Posterior vena cava (tissue), 2 donors: ENCODE measurements at regions not wholly inside any gene's neighbourhood (a gene's known extent, or its start where the extent isn't known, plus 50 kb on each side); places are given as distances from the start of the nearest gene placed in this dataset.

Experiments used
- DNase-seq: peaks from one replicate; pipeline ENCODE4 v3.0.0-alpha.2; 2020; ENCODE audit warnings: low spot score
- intact Hi-C, 2 donors: fragments of 100-400 bp; cut with DNase I; formaldehyde crosslinking; loops; one replicate each; pipeline versions ENCODE4 v1.14.1 to v1.14.2; 2022 to 2023
- donor health status: DM: yes; HTN: yes; CAD: no.
- donor health status: DM: yes; HTN: yes; CAD: no.

GRCh38 chr20:52794853-52795252 lies 177.3 kb upstream of the TSHZ2 start:
- intact Hi-C loops = no loop called here
- DNase-seq = no peak

DNA sequence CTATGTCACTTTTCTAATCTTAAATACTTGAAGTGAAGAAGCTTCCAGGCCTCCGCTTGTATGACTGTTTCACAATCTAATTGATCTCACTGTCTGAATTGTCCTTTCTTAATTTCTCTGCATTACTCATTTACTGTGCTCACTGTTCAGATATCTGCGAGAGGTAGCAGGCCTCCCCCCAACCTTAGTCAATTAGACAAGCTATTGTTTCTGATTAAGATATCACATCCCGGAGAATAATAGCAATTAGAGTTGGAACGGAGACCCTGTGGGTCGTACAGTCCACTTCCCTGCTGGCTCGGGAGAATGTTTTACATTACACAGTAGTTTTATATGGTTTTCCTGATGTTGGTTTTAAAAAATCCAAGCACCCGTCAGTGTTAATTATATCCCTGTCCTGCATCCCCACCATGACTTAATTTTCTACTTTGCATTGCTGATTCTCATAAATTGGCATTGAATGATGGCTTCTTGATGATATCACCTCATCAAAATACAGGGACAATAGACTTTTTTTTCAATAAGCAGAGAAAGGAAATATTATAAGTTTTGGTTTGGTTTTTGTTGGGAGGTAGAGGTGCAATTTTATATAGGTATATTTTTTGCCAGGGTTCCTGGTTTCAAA lies 178.7 kb upstream of the TSHZ2 start:
- intact Hi-C loops = no loop called here
- no peak for DNase-seq

- intact Hi-C loops = no loop called here
- DNase-seq = no peak
Measured at GRCh38 chr20:52791091-52791490, 181.1 kb upstream of the TSHZ2 start.

DNA sequence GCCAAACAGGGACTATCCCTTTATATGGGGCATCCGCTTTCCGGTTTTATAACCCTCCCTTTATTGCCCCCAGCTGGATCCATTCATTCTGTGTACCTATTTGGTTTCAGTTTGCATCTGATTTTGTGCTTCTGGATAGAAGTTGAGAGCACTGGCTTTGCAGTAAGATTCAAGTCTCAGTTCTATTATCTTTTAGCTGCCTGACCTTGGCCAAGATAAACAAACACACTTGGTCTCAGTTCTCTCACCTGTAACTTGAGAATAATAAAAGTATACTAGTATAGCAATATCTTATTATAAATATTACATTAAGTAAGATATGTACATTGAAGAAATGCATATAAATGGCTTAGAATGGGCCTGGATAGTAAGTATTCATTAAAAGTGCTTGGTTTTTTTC lies 182.4 kb upstream of the TSHZ2 start:
- intact Hi-C loops = no loop called here
- no peak for DNase-seq

DNA sequence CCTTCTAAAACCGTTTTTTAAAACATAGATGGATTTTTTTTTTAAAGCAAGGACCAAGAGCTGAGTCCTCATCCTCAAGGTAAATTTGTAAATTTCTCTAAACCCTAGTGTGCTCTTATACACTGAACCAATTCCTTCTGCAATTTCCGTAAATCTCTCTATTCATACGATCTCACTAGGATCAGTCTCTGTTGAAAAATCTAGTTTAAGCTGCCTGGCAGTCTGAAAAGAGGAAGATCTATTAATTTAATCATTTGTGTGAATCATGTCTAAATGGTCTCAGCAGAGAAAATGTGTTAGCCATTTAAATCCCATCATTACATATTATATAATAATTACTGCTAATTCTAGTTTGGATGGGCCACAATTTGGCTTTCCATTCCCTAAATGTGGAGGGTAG lies 184.2 kb upstream of the TSHZ2 start:
- no peak for DNase-seq
- intact Hi-C loops = no loop called here

DNA sequence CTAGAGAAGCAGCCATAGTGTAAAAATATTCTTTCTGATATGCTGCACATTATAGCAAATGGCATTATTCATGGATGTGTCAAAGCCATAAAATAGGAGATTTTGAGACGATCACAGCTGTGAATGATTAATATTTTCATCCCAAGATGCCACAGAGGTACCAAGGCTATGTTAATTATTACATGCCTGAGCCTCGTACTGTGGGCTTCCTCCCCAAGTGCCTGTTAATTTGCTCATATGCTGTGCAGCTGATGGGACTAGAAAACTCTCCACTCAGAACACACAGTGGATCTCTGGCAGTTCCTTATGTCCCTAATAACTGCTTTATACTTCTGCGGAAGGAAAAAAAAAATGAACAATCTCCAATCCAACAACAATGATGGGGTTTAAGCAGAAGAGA lies 184.9 kb upstream of the TSHZ2 start:
- intact Hi-C loops = no loop called here
- DNase-seq = no peak

GRCh38 chr20:52785679-52786078 lies 186.5 kb upstream of the TSHZ2 start:
- intact Hi-C loops = no loop called here
- no peak for DNase-seq

- no peak for DNase-seq
- intact Hi-C loops = no loop called here
Measured at GRCh38 chr20:52783769-52784168, 188.4 kb upstream of the TSHZ2 start.

DNA sequence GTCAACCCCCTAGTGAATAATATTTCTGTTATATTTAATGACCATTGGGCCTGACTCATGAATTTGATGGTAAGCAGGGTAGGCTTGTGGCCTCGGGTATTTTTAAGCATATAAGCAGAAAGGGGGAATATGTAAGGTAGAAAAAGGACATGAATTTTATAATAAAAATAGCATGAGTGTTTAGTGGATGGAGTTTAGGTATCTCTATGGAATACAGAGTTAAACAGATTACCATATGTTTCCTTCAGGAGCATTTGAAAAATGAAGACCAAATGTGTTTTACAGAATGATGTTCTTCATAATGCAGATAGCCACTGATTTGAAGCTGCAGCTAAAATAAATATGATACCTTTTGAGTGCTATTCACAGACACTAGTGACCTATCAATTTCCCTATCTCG lies 191.7 kb upstream of the TSHZ2 start:
- DNase-seq = no peak
- intact Hi-C loops = no loop called here

- intact Hi-C loops = no loop called here
- no peak for DNase-seq
Measured at GRCh38 chr20:52779125-52779524, 193.0 kb upstream of the TSHZ2 start.

DNA sequence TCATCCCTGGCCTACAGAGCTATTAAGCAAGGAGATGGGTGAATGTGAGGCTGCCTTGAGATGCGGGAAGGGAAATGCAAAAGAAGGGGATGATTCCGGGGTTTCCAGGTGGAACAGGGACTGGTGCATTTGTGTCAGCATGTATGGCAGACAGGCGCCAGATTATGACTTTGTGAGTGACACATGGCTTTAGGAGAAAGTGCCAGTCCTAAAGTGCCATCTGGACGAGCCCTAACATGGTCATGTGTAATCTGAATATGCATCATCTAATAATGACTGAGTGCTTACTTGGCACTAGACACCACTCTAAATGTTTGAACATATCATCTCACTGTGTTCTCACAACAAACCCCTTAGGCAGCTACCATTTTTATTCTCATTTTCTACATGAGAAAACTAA lies 195.0 kb upstream of the TSHZ2 start:
- intact Hi-C loops = no loop called here

GRCh38 chr20:52775786-52776185 lies 196.4 kb upstream of the TSHZ2 start:
- DNase-seq = no peak
- intact Hi-C loops = no loop called here

More for the DNA sequence above, 195.0 kb upstream of the TSHZ2 start:
- no peak for DNase-seq

DNA sequence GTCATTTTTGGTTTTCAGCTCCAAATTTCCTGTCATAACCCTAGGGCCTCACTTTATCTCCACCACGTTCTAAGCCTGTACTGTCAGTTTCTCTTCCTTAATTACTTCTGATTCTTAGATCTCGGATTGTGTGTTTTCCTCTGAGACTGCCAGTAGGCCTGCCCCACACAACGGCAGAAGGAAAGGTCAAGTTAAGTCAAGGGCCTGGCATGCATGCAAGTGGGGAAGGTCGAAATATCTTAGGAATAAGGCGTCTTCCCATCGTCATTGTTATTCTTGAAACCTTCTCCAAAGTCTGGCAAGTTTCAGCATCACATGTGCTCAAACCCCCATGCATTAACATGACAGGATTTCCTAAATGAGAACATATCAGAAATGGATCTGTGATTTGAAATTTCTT lies 203.5 kb upstream of the TSHZ2 start:
- DNase-seq = no peak
- intact Hi-C loops = no loop called here

- intact Hi-C loops = no loop called here
- DNase-seq = no peak
Measured at GRCh38 chr20:52766645-52767435, 205.3 kb upstream of the TSHZ2 start.

DNA sequence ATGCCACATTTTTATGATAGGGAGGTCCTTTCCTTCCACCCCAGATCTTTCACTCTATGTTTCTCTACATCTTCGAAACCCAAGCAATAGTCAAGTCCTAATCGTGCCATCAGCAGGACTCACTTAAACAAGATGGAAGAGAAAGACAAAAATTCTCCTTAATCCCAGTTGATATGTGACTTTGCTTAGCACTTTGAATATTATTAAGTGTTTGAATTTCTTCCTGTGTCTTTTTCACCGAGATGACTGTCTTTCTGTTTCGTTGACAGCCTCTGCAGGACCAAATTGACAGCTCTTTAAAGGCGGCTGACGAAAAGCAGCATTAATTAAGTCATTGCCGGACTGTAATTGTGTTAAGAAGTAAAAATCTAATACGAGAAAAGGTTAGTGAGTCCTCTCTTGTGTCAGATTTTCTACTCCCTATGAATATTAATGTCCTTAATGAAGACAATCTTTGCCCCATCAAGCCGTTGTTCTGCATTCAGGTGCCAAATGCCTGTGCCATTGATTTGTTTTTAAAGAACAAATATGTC lies 208.8 kb upstream of the TSHZ2 start:
- intact Hi-C loops = no loop called here
- DNase-seq = no peak

GRCh38 chr20:52761867-52762266 lies 210.3 kb upstream of the TSHZ2 start:
- no peak for DNase-seq
- intact Hi-C loops = no loop called here

- DNase-seq = no peak
- intact Hi-C loops = no loop called here
Measured at GRCh38 chr20:52760791-52761190, 211.4 kb upstream of the TSHZ2 start.

DNA sequence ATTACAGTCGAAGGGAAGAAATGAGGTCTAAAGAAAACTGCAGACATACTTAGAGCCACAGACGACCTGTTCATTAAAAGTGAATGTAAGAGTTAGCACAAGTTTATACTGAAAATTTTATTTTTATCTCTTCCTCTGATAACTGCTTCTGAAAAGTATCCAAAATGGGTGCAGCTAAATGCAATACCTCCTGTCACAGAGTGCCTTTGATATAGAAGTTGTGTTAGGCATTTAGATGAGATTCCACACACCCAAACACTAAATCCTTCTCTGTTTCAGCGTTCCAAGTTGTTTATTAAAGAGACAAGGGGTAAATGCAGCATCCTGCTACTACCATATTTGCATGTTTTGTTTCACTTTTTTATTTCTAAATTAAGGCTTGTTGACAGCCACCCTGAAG lies 214.7 kb upstream of the TSHZ2 start:
- intact Hi-C loops = no loop called here
- DNase-seq = no peak

GRCh38 chr20:52755744-52756143 lies 216.4 kb upstream of the TSHZ2 start:
- intact Hi-C loops = no loop called here
- DNase-seq = no peak

DNA sequence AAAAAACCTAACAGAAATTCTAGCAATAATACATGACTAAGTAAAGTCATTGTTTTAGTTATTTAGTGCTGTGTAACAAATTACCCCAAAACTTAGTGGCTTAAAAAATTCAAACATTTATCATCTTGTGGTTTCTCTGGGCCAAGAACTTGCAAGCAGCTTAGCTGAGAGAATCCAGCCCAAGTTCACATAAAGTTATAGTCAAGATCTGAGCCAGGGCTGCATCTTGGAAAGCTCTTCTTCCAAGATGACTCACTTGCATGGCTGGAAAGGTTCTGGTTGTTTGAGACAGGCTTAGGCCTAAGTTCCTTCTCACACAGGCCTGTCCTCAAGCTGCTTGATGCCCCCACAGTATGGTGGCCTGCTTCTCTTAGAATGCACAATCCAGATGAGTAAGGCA lies 217.8 kb upstream of the TSHZ2 start:
- DNase-seq = no peak
- intact Hi-C loops = no loop called here

- no peak for DNase-seq
- intact Hi-C loops = no loop called here
Measured at GRCh38 chr20:52752023-52752422, 220.1 kb upstream of the TSHZ2 start.
